ENCODE measurements at regions not wholly inside any gene's neighbourhood (a gene's known extent, or its start where the extent isn't known, plus 50 kb on each side); places are given as distances from the start of the nearest gene placed in this dataset.

GRCh38 chr3:71934520-71935270, 149.7 kb upstream of the PROK2 start:
- no peaks in the 10 kb centered on the region for H3K79me1 ChIP-seq (ENCODE audit: low read length)
- DNase-seq, result no peak
- H4K5ac ChIP-seq (ENCODE audit: low read length), result no peak overlapping the region
- no peak overlapping the region for H4K8ac ChIP-seq (ENCODE audit: low read depth, low read length)
- no peak overlapping the region for H3K23ac ChIP-seq (ENCODE audit: low read length)
- H3K4me1 ChIP-seq (ENCODE audit: control insufficient read depth, low read depth, low read length), result no peaks in the 10 kb centered on the region
- no peak overlapping the region for H3K18ac ChIP-seq (ENCODE audit: low read length)
- no peak overlapping the region for H3K56ac ChIP-seq (ENCODE audit: low read length)
- H2BK15ac ChIP-seq (replicated peaks; ENCODE audit: low read depth), result no peak overlapping the region
- H3K4me3 ChIP-seq (ENCODE audit: low read length), result no peak overlapping the region
- no peaks in the 10 kb centered on the region for H3K79me2 ChIP-seq (ENCODE audit: control insufficient read depth, insufficient read depth, low read length)
- H3K36me3 ChIP-seq (ENCODE audit: control insufficient read depth, insufficient read depth, low read length), result no peaks in the 10 kb centered on the region
- H2AK5ac ChIP-seq (ENCODE audit: low read length), result no peak overlapping the region
- H3K27me3 ChIP-seq (ENCODE audit: insufficient read depth, low read length, poor library complexity), result no peaks in the 10 kb centered on the region
- H3K4me2 ChIP-seq (ENCODE audit: low read length), result no peak overlapping the region
- no peak overlapping the region for H3K9ac ChIP-seq (ENCODE audit: low read length)
- no peak overlapping the region for H2BK120ac ChIP-seq (ENCODE audit: low read depth, low read length)
- H3K27ac ChIP-seq (ENCODE audit: low read depth, low read length), result no peak overlapping the region
- no peak overlapping the region for H2BK5ac ChIP-seq (ENCODE audit: low read length)
- H3K4ac ChIP-seq (ENCODE audit: low read depth, low read length), result no peak overlapping the region
- no CpG with 5 or more reads among the region's 11 CpGs for WGBS (ENCODE audit: extremely low coverage, insufficient coverage, low lambda C conversion rate)

GRCh38 chr3:71931922-71932321, 147.0 kb upstream of the PROK2 start:
- WGBS (ENCODE audit: extremely low coverage, insufficient coverage, low lambda C conversion rate), result no CpG with 5 or more reads among the region's 5 CpGs
- no peak for DNase-seq

GRCh38 chr3:71930056-71930991, 145.4 kb upstream of the PROK2 start:
- H3K56ac ChIP-seq (ENCODE audit: low read length), result no peak overlapping the region
- H2BK5ac ChIP-seq (ENCODE audit: low read length), result no peak overlapping the region
- no CpG with 5 or more reads among the region's 10 CpGs for WGBS (ENCODE audit: extremely low coverage, insufficient coverage, low lambda C conversion rate)
- H4K8ac ChIP-seq (ENCODE audit: low read depth, low read length), result no peak overlapping the region
- H3K4me1 ChIP-seq (ENCODE audit: control insufficient read depth, low read depth, low read length), result no peaks in the 10 kb centered on the region
- H3K27ac ChIP-seq (ENCODE audit: low read depth, low read length), result no peak overlapping the region
- H3K4me2 ChIP-seq (ENCODE audit: low read length), result no peak overlapping the region
- H3K18ac ChIP-seq (ENCODE audit: low read length), result no peak overlapping the region
- no peak overlapping the region for H3K23ac ChIP-seq (ENCODE audit: low read length)
- H2AK5ac ChIP-seq (ENCODE audit: low read length), result no peak overlapping the region
- no peak overlapping the region for H2BK120ac ChIP-seq (ENCODE audit: low read depth, low read length)
- peak; percentile 85 for DNase-seq
- no peak overlapping the region for H2BK15ac ChIP-seq (replicated peaks; ENCODE audit: low read depth)
- no peak overlapping the region for H3K4ac ChIP-seq (ENCODE audit: low read depth, low read length)
- H4K5ac ChIP-seq (ENCODE audit: low read length), result no peak overlapping the region
- no peak overlapping the region for H3K4me3 ChIP-seq (ENCODE audit: low read length)
- H3K27me3 ChIP-seq (ENCODE audit: insufficient read depth, low read length, poor library complexity), result no peaks in the 10 kb centered on the region
- H3K9ac ChIP-seq (ENCODE audit: low read length), result no peak overlapping the region
- H3K79me2 ChIP-seq (ENCODE audit: control insufficient read depth, insufficient read depth, low read length), result no peaks in the 10 kb centered on the region
- H3K79me1 ChIP-seq (ENCODE audit: low read length), result no peaks in the 10 kb centered on the region
- no peaks in the 10 kb centered on the region for H3K36me3 ChIP-seq (ENCODE audit: control insufficient read depth, insufficient read depth, low read length)

More at GRCh38 chr3:71931922-71932321, 147.0 kb upstream of the PROK2 start:
- H3K9ac ChIP-seq (ENCODE audit: low read length), result no peak overlapping the region
- H3K36me3 ChIP-seq (ENCODE audit: control insufficient read depth, insufficient read depth, low read length), result no peaks in the 10 kb centered on the region
- H3K56ac ChIP-seq (ENCODE audit: low read length), result no peak overlapping the region
- H3K23ac ChIP-seq (ENCODE audit: low read length), result no peak overlapping the region
- H3K18ac ChIP-seq (ENCODE audit: low read length), result no peak overlapping the region
- no peak overlapping the region for H2BK5ac ChIP-seq (ENCODE audit: low read length)
- H3K27ac ChIP-seq (ENCODE audit: low read depth, low read length), result no peak overlapping the region
- H3K27me3 ChIP-seq (ENCODE audit: insufficient read depth, low read length, poor library complexity), result no peaks in the 10 kb centered on the region
- no peak overlapping the region for H2AK5ac ChIP-seq (ENCODE audit: low read length)
- H3K4me3 ChIP-seq (ENCODE audit: low read length), result no peak overlapping the region
- no peaks in the 10 kb centered on the region for H3K79me2 ChIP-seq (ENCODE audit: control insufficient read depth, insufficient read depth, low read length)
- H3K79me1 ChIP-seq (ENCODE audit: low read length), result no peaks in the 10 kb centered on the region
- H3K4me2 ChIP-seq (ENCODE audit: low read length), result no peak overlapping the region
- H2BK15ac ChIP-seq (replicated peaks; ENCODE audit: low read depth), result no peak overlapping the region
- no peak overlapping the region for H4K5ac ChIP-seq (ENCODE audit: low read length)
- no peak overlapping the region for H4K8ac ChIP-seq (ENCODE audit: low read depth, low read length)
- H3K4me1 ChIP-seq (ENCODE audit: control insufficient read depth, low read depth, low read length), result no peaks in the 10 kb centered on the region
- H2BK120ac ChIP-seq (ENCODE audit: low read depth, low read length), result no peak overlapping the region
- no peak overlapping the region for H3K4ac ChIP-seq (ENCODE audit: low read depth, low read length)

GRCh38 chr3:71928212-71928611, 143.3 kb upstream of the PROK2 start:
- no CpG with 5 or more reads among the region's 2 CpGs for WGBS (ENCODE audit: extremely low coverage, insufficient coverage, low lambda C conversion rate)
- H3K27ac ChIP-seq (ENCODE audit: low read depth, low read length), result no peak overlapping the region
- H3K4me1 ChIP-seq (ENCODE audit: control insufficient read depth, low read depth, low read length), result no peaks in the 10 kb centered on the region
- H3K23ac ChIP-seq (ENCODE audit: low read length), result no peak overlapping the region
- H3K36me3 ChIP-seq (ENCODE audit: control insufficient read depth, insufficient read depth, low read length), result no peaks in the 10 kb centered on the region
- H3K79me2 ChIP-seq (ENCODE audit: control insufficient read depth, insufficient read depth, low read length), result no peaks in the 10 kb centered on the region
- H3K4me2 ChIP-seq (ENCODE audit: low read length), result no peak overlapping the region
- H3K79me1 ChIP-seq (ENCODE audit: low read length), result no peaks in the 10 kb centered on the region
- no peak overlapping the region for H3K56ac ChIP-seq (ENCODE audit: low read length)
- H3K27me3 ChIP-seq (ENCODE audit: insufficient read depth, low read length, poor library complexity), result no peaks in the 10 kb centered on the region
- no peak overlapping the region for H2AK5ac ChIP-seq (ENCODE audit: low read length)
- no peak overlapping the region for H3K4me3 ChIP-seq (ENCODE audit: low read length)
- no peak overlapping the region for H4K8ac ChIP-seq (ENCODE audit: low read depth, low read length)
- H2BK15ac ChIP-seq (replicated peaks; ENCODE audit: low read depth), result no peak overlapping the region
- no peak overlapping the region for H3K9ac ChIP-seq (ENCODE audit: low read length)
- H3K18ac ChIP-seq (ENCODE audit: low read length), result no peak overlapping the region
- no peak overlapping the region for H3K4ac ChIP-seq (ENCODE audit: low read depth, low read length)
- H4K5ac ChIP-seq (ENCODE audit: low read length), result no peak overlapping the region
- no peak overlapping the region for H2BK120ac ChIP-seq (ENCODE audit: low read depth, low read length)
- H2BK5ac ChIP-seq (ENCODE audit: low read length), result no peak overlapping the region
- no peak for DNase-seq

GRCh38 chr3:71927505-71928066, 142.6 kb upstream of the PROK2 start:
- no peaks in the 10 kb centered on the region for H3K27me3 ChIP-seq (ENCODE audit: insufficient read depth, low read length, poor library complexity)
- no peaks in the 10 kb centered on the region for H3K4me1 ChIP-seq (ENCODE audit: control insufficient read depth, low read depth, low read length)
- no peak overlapping the region for H2BK5ac ChIP-seq (ENCODE audit: low read length)
- no peak overlapping the region for H2AK5ac ChIP-seq (ENCODE audit: low read length)
- no peaks in the 10 kb centered on the region for H3K79me2 ChIP-seq (ENCODE audit: control insufficient read depth, insufficient read depth, low read length)
- H3K79me1 ChIP-seq (ENCODE audit: low read length), result no peaks in the 10 kb centered on the region
- no peak overlapping the region for H3K4me2 ChIP-seq (ENCODE audit: low read length)
- H4K8ac ChIP-seq (ENCODE audit: low read depth, low read length), result no peak overlapping the region
- H2BK15ac ChIP-seq (replicated peaks; ENCODE audit: low read depth), result no peak overlapping the region
- no peak overlapping the region for H3K9ac ChIP-seq (ENCODE audit: low read length)
- no peak overlapping the region for H2BK120ac ChIP-seq (ENCODE audit: low read depth, low read length)
- no peak overlapping the region for H4K5ac ChIP-seq (ENCODE audit: low read length)
- no peak overlapping the region for H3K23ac ChIP-seq (ENCODE audit: low read length)
- H3K27ac ChIP-seq (ENCODE audit: low read depth, low read length), result no peak overlapping the region
- H3K4me3 ChIP-seq (ENCODE audit: low read length), result no peak overlapping the region
- no peaks in the 10 kb centered on the region for H3K36me3 ChIP-seq (ENCODE audit: control insufficient read depth, insufficient read depth, low read length)
- DNase-seq, result no peak
- H3K18ac ChIP-seq (ENCODE audit: low read length), result no peak overlapping the region
- no CpG with 5 or more reads among the region's 8 CpGs for WGBS (ENCODE audit: extremely low coverage, insufficient coverage, low lambda C conversion rate)
- H3K56ac ChIP-seq (ENCODE audit: low read length), result no peak overlapping the region
- no peak overlapping the region for H3K4ac ChIP-seq (ENCODE audit: low read depth, low read length)

Data from mesendoderm (in vitro differentiated cells).